Ovary (tissue), 7 donors: ENCODE measurements at regions not wholly inside any gene's neighbourhood (a gene's known extent, or its start where the extent isn't known, plus 50 kb on each side); places are given as distances from the start of the nearest gene placed in this dataset.

Experiments used
- DNase-seq, 5 donors: peaks; one replicate each; pipeline ENCODE4 v3.0.0-alpha.2; 2019 to 2020
- H3K27ac ChIP-seq, 2 donors: fragments of 200-600 bp; one replicate each; pipeline versions ENCODE4 v1.5.1 to v1.8.0; 2019 to 2022
- H3K27me3 ChIP-seq: fragments of 200-600 bp; one replicate; pipeline ENCODE4 v1.8.0; 2022
- H3K36me3 ChIP-seq: fragments of 200-600 bp; sonication (generic); one replicate; pipeline ENCODE4 v1.5.1; 2019
- H3K4me1 ChIP-seq: one replicate; pipeline ENCODE4 v1.8.1; 2013; ENCODE audit warnings: mild to moderate bottlenecking, moderate library complexity; ENCODE audit not compliant: insufficient read depth
- H3K4me3 ChIP-seq: fragments of 200-600 bp; sonication (generic); one replicate; pipeline ENCODE4 v1.5.1; 2017
- H3K9me3 ChIP-seq, 2 donors: fragments of 200-600 bp in 1 of 2; sonication (generic) in 1 of 2; one replicate each; pipeline versions ENCODE4 v1.5.1 to v1.8.1; 2013 to 2019; ENCODE audit warnings: mild to moderate bottlenecking in 1 of 2, moderate library complexity in 1 of 2
- EP300 ChIP-seq: sonication (generic); formaldehyde crosslinking; IDR thresholded peaks from one replicate; pipeline ENCODE4 v1.6.1; 2017; ENCODE audit warnings: antibody characterized with exemption
- POLR2A ChIP-seq: fragments of 450-650 bp; IDR thresholded peaks from one replicate; pipeline ENCODE4 v1.6.1; 2017; ENCODE audit warnings: antibody characterized with exemption, mild to moderate bottlenecking, moderate library complexity
- WGBS, 3 donors: extraction: QIAGEN DNeasy Blood & Tissue Kit in 1 of 3; methylation state at CpG; one replicate each; pipeline versions ENCODE4 v1.1.5 to v1.1.7; 2013 to 2017; 5-methylcytosine and 5-hydroxymethylcytosine counted together
- intact Hi-C, 4 donors: fragments of 100-400 bp; cut with DNase I; formaldehyde crosslinking; loops; one replicate each; pipeline versions ENCODE4 v1.11.0 to v1.15.1; 2022 to 2023
- TF ChIP-seq, protein P1 (sequence below), 3 donors: fragments of 450-650 bp in 2 of 3; fragments of 200-600 bp in 1 of 3; IDR thresholded peaks; one replicate each; pipeline versions ENCODE4 v1.5.1 to v1.8.0; 2016 to 2022; ENCODE audit warnings: antibody characterized with exemption in 3 of 3, mild to moderate bottlenecking in 1 of 3
- donor health status: DM: no; HTN: no; CAD: no; lungs with moderate emphysema.
- donor health status: DM: no; HTN: no; CAD: no.
- donor health status: Bipolar disorder and iron deficiency.
- donor health status: DM: no; HTN: no; CAD: no.
- donor health status: DM: yes; HTN: yes; CAD: no.

DNA sequence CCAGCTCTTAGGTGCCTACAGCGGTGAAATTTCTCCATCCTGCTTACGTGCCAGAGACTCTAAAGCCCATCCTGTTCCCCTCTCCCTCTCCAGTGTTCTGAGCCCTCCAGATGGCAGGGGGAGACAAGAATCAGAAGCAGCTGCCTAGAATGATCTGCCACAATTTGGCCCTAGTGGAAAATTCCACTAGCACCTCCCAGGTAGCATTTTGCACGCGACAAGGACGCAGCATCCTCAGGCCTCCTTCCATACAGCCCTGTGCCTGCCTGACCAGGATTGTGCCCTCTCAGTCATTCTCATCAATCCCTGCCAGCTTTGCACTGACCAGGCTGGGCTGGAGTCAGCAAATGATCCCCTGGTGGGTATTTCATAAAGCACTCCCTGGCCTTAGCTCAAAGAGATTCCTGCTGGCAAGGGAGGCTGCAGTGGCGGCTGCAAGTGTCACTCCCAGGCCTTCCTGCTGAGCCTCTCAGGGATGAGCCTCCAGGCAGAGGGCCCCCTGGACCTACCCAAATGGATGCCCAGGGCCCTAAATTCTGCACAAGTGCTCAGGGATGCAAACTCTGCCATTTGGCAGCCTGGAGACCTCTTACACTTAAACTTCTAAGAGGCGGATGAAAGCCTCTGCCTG lies 130.2 kb upstream of the ATP2B2 start:
- 77 to 80% (median 77%) methylated on average over 7 of the region's 7 CpGs for WGBS, 3 donors
- Histone ChIP-seq H3K36me3 (no peaks in the 10 kb centered on the region), H3K4me1 (no peaks in the 10 kb centered on the region), H3K27me3 (no peaks in the 10 kb centered on the region), H3K4me3 (no peak overlapping the region), H3K27ac (no peak overlapping the region), H3K9me3 (no peaks in the 10 kb centered on the region)
- intact Hi-C loops: no loop called here
- no peak for TF ChIP-seq POLR2A
- TF ChIP-seq, protein P1, sequence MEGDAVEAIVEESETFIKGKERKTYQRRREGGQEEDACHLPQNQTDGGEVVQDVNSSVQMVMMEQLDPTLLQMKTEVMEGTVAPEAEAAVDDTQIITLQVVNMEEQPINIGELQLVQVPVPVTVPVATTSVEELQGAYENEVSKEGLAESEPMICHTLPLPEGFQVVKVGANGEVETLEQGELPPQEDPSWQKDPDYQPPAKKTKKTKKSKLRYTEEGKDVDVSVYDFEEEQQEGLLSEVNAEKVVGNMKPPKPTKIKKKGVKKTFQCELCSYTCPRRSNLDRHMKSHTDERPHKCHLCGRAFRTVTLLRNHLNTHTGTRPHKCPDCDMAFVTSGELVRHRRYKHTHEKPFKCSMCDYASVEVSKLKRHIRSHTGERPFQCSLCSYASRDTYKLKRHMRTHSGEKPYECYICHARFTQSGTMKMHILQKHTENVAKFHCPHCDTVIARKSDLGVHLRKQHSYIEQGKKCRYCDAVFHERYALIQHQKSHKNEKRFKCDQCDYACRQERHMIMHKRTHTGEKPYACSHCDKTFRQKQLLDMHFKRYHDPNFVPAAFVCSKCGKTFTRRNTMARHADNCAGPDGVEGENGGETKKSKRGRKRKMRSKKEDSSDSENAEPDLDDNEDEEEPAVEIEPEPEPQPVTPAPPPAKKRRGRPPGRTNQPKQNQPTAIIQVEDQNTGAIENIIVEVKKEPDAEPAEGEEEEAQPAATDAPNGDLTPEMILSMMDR (IDR thresholded peaks at IDR 0.05): no peak
- TF ChIP-seq EP300: no peak
- no peak for DNase-seq

DNA sequence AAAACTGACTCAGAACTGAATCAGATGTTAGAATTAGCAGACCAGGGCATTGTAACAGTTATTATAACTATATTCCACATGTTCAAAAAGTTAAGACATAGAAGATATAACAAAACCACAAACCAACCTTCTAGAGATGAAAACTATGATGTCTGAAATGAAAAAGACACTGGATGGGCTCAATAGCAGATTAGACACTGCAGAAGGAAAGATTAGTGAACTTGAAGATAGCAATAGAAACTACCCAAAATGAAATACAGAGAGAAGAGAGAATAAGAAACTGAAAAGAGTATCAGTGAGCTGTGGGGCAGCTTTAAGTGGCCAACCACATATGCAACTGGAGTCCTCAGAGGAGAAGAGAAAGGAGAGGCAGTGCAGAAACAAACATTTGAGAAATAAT lies 132.0 kb upstream of the ATP2B2 start:
- no peaks in the 10 kb centered on the region for H3K9me3 ChIP-seq
- no peaks in the 10 kb centered on the region for H3K36me3 ChIP-seq
- no peak for DNase-seq
- intact Hi-C loops: no loop called here
- H3K4me1 ChIP-seq: no peaks in the 10 kb centered on the region
- H3K27me3 ChIP-seq: no peaks in the 10 kb centered on the region
- no peak overlapping the region for H3K27ac ChIP-seq
- H3K4me3 ChIP-seq: no peak overlapping the region
- TF ChIP-seq, protein P1 (IDR thresholded peaks at IDR 0.05): no peak
- no peak for TF ChIP-seq POLR2A

DNA sequence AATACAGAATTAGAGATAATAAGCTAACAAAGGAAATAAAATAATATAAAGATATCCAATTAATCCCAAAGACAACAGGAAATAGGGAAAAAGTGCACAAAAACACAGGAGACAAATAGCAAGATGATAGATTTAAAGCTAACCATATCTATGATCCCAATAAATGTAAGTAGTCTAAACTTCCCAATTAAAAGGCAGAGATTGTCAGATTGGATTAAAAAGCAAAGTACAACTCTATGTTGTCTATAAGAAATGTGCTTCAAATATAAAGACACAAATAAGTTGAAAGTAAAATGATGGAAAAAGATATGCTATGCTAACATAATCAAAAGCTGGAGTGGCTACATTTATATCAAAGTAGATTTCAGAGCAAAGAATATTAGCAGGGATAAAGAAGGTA lies 133.1 kb upstream of the ATP2B2 start:
- DNase-seq: no peak
- H3K4me3 ChIP-seq: no peak overlapping the region
- no peak for TF ChIP-seq POLR2A
- TF ChIP-seq, protein P1 (IDR thresholded peaks at IDR 0.05): no peak
- TF ChIP-seq EP300: no peak
- no peaks in the 10 kb centered on the region for H3K27me3 ChIP-seq
- no peak overlapping the region for H3K27ac ChIP-seq
- no peaks in the 10 kb centered on the region for H3K9me3 ChIP-seq
- intact Hi-C loops: no loop called here
- no peaks in the 10 kb centered on the region for H3K36me3 ChIP-seq
- no peaks in the 10 kb centered on the region for H3K4me1 ChIP-seq

DNA sequence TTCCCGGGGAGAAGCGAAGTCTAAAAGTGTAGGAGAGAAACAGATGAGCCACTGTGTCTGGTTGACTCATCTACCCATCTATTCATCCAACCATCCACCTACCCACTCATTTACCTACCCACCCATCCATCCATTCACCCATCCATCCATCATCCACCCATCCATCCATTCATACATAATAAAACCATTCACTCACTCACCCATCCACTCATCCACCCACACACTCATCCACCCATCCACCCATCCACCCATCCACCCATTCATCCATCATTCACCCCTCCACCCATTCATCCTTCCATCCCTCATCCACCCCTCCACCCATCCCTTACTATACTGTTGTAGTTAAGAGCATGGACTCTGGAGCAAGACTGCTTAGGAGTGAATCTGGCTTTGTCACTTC lies 136.4 kb upstream of the ATP2B2 start:
- no peak for DNase-seq
- Histone ChIP-seq H3K36me3 (no peaks in the 10 kb centered on the region), H3K9me3 (no peaks in the 10 kb centered on the region), H3K4me3 (no peak overlapping the region), H3K27ac (no peak overlapping the region), H3K4me1 (no peaks in the 10 kb centered on the region), H3K27me3 (no peaks in the 10 kb centered on the region)
- WGBS, 3 donors: 86 to 93% (median 89%) methylated on average over 2 of the region's 2 CpGs
- TF ChIP-seq, protein P1 (IDR thresholded peaks at IDR 0.05): no peak
- intact Hi-C loops: no loop called here

DNA sequence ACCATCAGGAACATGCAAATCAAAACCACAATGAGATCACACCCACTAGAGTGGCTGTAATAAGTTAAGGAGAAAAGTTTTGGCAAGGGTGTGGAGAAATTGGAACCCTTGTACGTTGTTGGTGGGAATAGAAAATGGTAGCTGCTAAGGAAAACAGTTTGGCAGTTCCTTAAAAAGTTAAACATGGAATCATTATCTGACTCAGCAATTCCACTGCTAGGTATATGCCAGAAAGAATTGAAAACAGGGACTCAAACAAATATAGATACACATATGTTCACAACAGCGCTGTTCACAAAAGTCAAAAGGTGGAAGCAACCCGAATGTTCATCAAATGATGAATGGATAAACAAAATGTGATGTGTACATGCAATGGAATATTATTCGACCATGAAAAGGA lies 138.8 kb upstream of the ATP2B2 start:
- Histone ChIP-seq H3K27me3 (no peaks in the 10 kb centered on the region), H3K4me3 (no peak overlapping the region), H3K27ac (no peak overlapping the region), H3K36me3 (no peaks in the 10 kb centered on the region), H3K4me1 (no peaks in the 10 kb centered on the region), H3K9me3 (no peaks in the 10 kb centered on the region)
- DNase-seq: no peak
- 66 to 70% (median 70%) methylated on average over 4 of the region's 4 CpGs for WGBS, 3 donors
- intact Hi-C loops: no loop called here
- TF ChIP-seq POLR2A: no peak
- TF ChIP-seq, protein P1 (IDR thresholded peaks at IDR 0.05): no peak
- no peak for TF ChIP-seq EP300
